Endodermal cell (in vitro differentiated cells): ENCODE measurements at regions not wholly inside any gene's neighbourhood (a gene's known extent, or its start where the extent isn't known, plus 50 kb on each side); places are given as distances from the start of the nearest gene placed in this dataset.

Experiments used
- DNase-seq: peaks from one replicate; pipeline ENCODE4 v3.0.0-alpha.2; 2017
- H3K27ac ChIP-seq: 2 replicates; pipeline ENCODE4 v1.5.1; 2013; ENCODE audit warnings: mild to moderate bottlenecking, low read depth, low read length, moderate library complexity
- H3K27me3 ChIP-seq: 2 replicates; pipeline ENCODE4 v1.6.1; 2013; ENCODE audit warnings: mild to moderate bottlenecking, low read length, moderate library complexity; ENCODE audit not compliant: insufficient read depth, control insufficient read depth, poor library complexity, severe bottlenecking
- H3K36me3 ChIP-seq: 2 replicates; pipeline ENCODE4 v1.7.0; 2013; ENCODE audit warnings: mild to moderate bottlenecking, low read length, moderate library complexity; ENCODE audit not compliant: control insufficient read depth, insufficient read depth
- H3K4me1 ChIP-seq: one replicate; pipeline ENCODE4 v1.7.0; 2013; ENCODE audit warnings: low read length; ENCODE audit not compliant: control insufficient read depth, insufficient read depth
- H3K4me3 ChIP-seq: 2 replicates; pipeline ENCODE4 v1.5.1; 2013; ENCODE audit warnings: mild to moderate bottlenecking, low read length, moderate library complexity
- H3K9ac ChIP-seq: 2 replicates; pipeline ENCODE4 v1.6.1; 2013; ENCODE audit warnings: mild to moderate bottlenecking, low read length, moderate library complexity; ENCODE audit not compliant: poor library complexity, severe bottlenecking; ENCODE audit errors: extremely low read depth
- H3K9me3 ChIP-seq: 2 replicates; pipeline ENCODE4 v1.6.1; 2013; ENCODE audit warnings: mild to moderate bottlenecking, low read length, moderate library complexity; ENCODE audit not compliant: control insufficient read depth
- H3K27ac Mint-ChIP-seq: 2 replicates; pipeline ENCODE4 v1.8.0; 2020; ENCODE audit warnings: mixed read lengths
- H3K27me3 Mint-ChIP-seq: 2 replicates; pipeline ENCODE4 v1.8.0; 2021; ENCODE audit warnings: mild to moderate bottlenecking, mixed read lengths; ENCODE audit not compliant: insufficient read depth
- H3K36me3 Mint-ChIP-seq: 2 replicates; pipeline ENCODE4 v1.8.0; 2020; ENCODE audit warnings: low read depth, mixed read lengths
- H3K4me1 Mint-ChIP-seq: 2 replicates; pipeline ENCODE4 v1.8.0; 2020; ENCODE audit warnings: mixed read lengths
- H3K4me3 Mint-ChIP-seq: 2 replicates; pipeline ENCODE4 v1.8.0; 2020; ENCODE audit warnings: mild to moderate bottlenecking, moderate library complexity, mixed read lengths
- H3K9me3 Mint-ChIP-seq: 2 replicates; pipeline ENCODE4 v1.8.0; 2020; ENCODE audit warnings: mild to moderate bottlenecking, mixed read lengths
- CTCF ChIP-seq: fragments of 200-600 bp; sonication (generic); conservative IDR thresholded peaks from 2 replicates; pipeline ENCODE4 v1.5.0; 2021; ENCODE audit warnings: antibody characterized with exemption, mild to moderate bottlenecking
- WGBS, 2 experiments: methylation state at CpG; one replicate each; pipeline versions ENCODE4 v1.1.5 to v1.1.7; 2013; ENCODE audit warnings: missing lambda C conversion rate in 2 of 2, mixed read lengths in 1 of 2; ENCODE audit not compliant: insufficient coverage in 1 of 2, insufficient read length in 1 of 2; 5-methylcytosine and 5-hydroxymethylcytosine counted together

- no peak overlapping the region for H3K27ac ChIP-seq
- Mint-ChIP-seq H3K27ac (no peak overlapping the region), H3K36me3 (no peaks in the 10 kb centered on the region), H3K9me3 (peaks cover 3% of the 10 kb centered on the region), H3K4me3 (no peak overlapping the region), H3K27me3 (peaks cover 18% of the 10 kb centered on the region), H3K4me1 (no peaks in the 10 kb centered on the region)
- H3K4me1 ChIP-seq = no peaks in the 10 kb centered on the region
- TF ChIP-seq CTCF = no peak
- H3K36me3 ChIP-seq = no peaks in the 10 kb centered on the region
- WGBS, 2 experiments = 92% methylated on average over 1 to 3 of the region's 4 CpGs
- no peaks in the 10 kb centered on the region for H3K9me3 ChIP-seq
- H3K27me3 ChIP-seq = peaks cover 11% of the 10 kb centered on the region
- no peak for DNase-seq
- no peak overlapping the region for H3K9ac ChIP-seq
- H3K4me3 ChIP-seq = no peak overlapping the region
Measured at GRCh38 chr2:240336820-240337427, 98.5 kb upstream of the GPC1 start.

GRCh38 chr2:240338274-240338673, 97.2 kb upstream of the GPC1 start:
- peak; percentile 7 for DNase-seq
- Mint-ChIP-seq H3K4me1 (no peaks in the 10 kb centered on the region), H3K27ac (no peak overlapping the region), H3K27me3 (peaks cover 11% of the 10 kb centered on the region), H3K4me3 (no peak overlapping the region), H3K9me3 (no peaks in the 10 kb centered on the region), H3K36me3 (no peaks in the 10 kb centered on the region)
- Histone ChIP-seq H3K9me3 (no peaks in the 10 kb centered on the region), H3K9ac (no peak overlapping the region), H3K27me3 (peaks cover 7% of the 10 kb centered on the region), H3K4me3 (no peak overlapping the region), H3K27ac (no peak overlapping the region), H3K36me3 (no peaks in the 10 kb centered on the region), H3K4me1 (no peaks in the 10 kb centered on the region)
- no peak for TF ChIP-seq CTCF
- 88 to 91% methylated on average over 2 of the region's 2 CpGs for WGBS, 2 experiments

- Histone ChIP-seq H3K9me3 (no peaks in the 10 kb centered on the region), H3K4me3 (no peak overlapping the region), H3K9ac (no peak overlapping the region), H3K4me1 (no peaks in the 10 kb centered on the region), H3K27ac (no peak overlapping the region), H3K36me3 (no peaks in the 10 kb centered on the region), H3K27me3 (peaks cover 6% of the 10 kb centered on the region)
- peak; percentile 38 for DNase-seq
- no peaks in the 10 kb centered on the region for H3K4me1 Mint-ChIP-seq
- WGBS, 2 experiments = 88 to 92% methylated on average over 7 to 24 of the region's 24 CpGs
- H3K4me3 Mint-ChIP-seq = no peak overlapping the region
- H3K27me3 Mint-ChIP-seq = peaks cover 11% of the 10 kb centered on the region
- H3K27ac Mint-ChIP-seq = no peak overlapping the region
- H3K9me3 Mint-ChIP-seq = no peaks in the 10 kb centered on the region
- no peak for TF ChIP-seq CTCF
- no peaks in the 10 kb centered on the region for H3K36me3 Mint-ChIP-seq
Measured at GRCh38 chr2:240339411-240340360, 95.8 kb upstream of the GPC1 start.
